ENCODE measurements at regions not wholly inside any gene's neighbourhood (a gene's known extent, or its start where the extent isn't known, plus 50 kb on each side); places are given as distances from the start of the nearest gene placed in this dataset.

DNA sequence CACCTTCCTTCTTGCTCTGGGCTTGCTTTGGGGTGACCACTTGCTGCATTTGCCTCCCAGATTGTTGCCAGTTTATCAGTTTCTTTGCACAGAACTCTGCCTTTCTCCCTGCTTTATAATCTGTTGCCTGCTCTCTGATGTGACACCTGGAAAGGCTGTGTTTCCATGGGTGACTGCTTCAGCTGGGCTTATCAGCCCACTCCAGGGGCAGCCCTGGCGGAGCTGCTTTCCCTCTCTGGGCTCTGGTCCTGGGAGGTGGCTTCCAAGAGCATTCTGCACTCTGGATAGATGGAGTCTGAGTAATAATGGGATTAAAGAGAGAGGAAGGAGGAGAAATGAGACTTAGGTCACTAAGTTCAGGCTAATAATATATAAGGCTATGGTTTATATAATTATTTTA is 352.7 kb downstream of the TSN start:
- TF ChIP-seq SIN3A (IDR thresholded peaks at IDR 0.05; ENCODE audit: borderline replicate concordance, insufficient read depth, low read length) (no peak), TAF1 (IDR thresholded peaks at IDR 0.05; ENCODE audit: borderline replicate concordance, insufficient read depth, low read length) (no peak), POLR2AphosphoS5 (IDR thresholded peaks at IDR 0.05; ENCODE audit: low read depth, low read length) (no peak), FOXP2 (optimal IDR thresholded peaks at IDR 0.05; ENCODE audit: borderline replicate concordance, extremely low read depth, extremely low read length, insufficient read depth) (no peak)
- TF ChIP-seq, protein P1, sequence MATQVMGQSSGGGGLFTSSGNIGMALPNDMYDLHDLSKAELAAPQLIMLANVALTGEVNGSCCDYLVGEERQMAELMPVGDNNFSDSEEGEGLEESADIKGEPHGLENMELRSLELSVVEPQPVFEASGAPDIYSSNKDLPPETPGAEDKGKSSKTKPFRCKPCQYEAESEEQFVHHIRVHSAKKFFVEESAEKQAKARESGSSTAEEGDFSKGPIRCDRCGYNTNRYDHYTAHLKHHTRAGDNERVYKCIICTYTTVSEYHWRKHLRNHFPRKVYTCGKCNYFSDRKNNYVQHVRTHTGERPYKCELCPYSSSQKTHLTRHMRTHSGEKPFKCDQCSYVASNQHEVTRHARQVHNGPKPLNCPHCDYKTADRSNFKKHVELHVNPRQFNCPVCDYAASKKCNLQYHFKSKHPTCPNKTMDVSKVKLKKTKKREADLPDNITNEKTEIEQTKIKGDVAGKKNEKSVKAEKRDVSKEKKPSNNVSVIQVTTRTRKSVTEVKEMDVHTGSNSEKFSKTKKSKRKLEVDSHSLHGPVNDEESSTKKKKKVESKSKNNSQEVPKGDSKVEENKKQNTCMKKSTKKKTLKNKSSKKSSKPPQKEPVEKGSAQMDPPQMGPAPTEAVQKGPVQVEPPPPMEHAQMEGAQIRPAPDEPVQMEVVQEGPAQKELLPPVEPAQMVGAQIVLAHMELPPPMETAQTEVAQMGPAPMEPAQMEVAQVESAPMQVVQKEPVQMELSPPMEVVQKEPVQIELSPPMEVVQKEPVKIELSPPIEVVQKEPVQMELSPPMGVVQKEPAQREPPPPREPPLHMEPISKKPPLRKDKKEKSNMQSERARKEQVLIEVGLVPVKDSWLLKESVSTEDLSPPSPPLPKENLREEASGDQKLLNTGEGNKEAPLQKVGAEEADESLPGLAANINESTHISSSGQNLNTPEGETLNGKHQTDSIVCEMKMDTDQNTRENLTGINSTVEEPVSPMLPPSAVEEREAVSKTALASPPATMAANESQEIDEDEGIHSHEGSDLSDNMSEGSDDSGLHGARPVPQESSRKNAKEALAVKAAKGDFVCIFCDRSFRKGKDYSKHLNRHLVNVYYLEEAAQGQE (IDR thresholded peaks at IDR 0.05; ENCODE audit: insufficient read depth in 1 of 2, low read depth in 2 of 2, low read length in 2 of 2): no peak

- no peak for TF ChIP-seq TAF1 (IDR thresholded peaks at IDR 0.05; ENCODE audit: borderline replicate concordance, insufficient read depth, low read length)
- TF ChIP-seq, protein P1 (IDR thresholded peaks at IDR 0.05; ENCODE audit: insufficient read depth in 1 of 2, low read depth in 2 of 2, low read length in 2 of 2): no peak
- no peak for TF ChIP-seq FOXP2 (optimal IDR thresholded peaks at IDR 0.05; ENCODE audit: borderline replicate concordance, extremely low read depth, extremely low read length, insufficient read depth)
- TF ChIP-seq SIN3A (IDR thresholded peaks at IDR 0.05; ENCODE audit: borderline replicate concordance, insufficient read depth, low read length): no peak
- no peak for TF ChIP-seq POLR2AphosphoS5 (IDR thresholded peaks at IDR 0.05; ENCODE audit: low read depth, low read length)
These were observed 357.0 kb downstream of the TSN start for GRCh38 chr2:122112216-122113005.

- TF ChIP-seq, protein P1 (IDR thresholded peaks at IDR 0.05; ENCODE audit: insufficient read depth in 1 of 2, low read depth in 2 of 2, low read length in 2 of 2): no peak
These were observed 359.0 kb downstream of the TSN start for GRCh38 chr2:122114421-122114820.

DNA sequence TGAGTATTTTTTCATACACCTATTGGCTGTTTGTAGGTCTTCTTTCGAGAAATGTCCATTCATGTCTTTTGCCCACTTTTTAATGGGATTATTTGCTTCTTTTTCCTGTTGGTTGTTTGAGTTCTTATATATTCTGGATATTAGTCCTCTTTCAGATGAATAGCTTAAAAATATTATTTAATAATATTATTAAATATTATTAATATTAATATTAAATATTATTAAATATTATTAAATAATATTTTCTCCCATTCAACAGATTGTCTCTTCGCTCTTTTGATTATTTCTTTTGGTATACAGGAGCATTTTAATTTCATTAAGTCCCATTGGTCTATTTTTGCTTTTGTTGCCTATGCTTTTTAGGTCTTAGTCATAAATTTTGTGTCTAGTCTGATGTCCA is 361.9 kb downstream of the TSN start:
- TF ChIP-seq POLR2AphosphoS5 (IDR thresholded peaks at IDR 0.05; ENCODE audit: low read depth, low read length): no peak
- TF ChIP-seq, protein P1 (IDR thresholded peaks at IDR 0.05; ENCODE audit: insufficient read depth in 1 of 2, low read depth in 2 of 2, low read length in 2 of 2): no peak
- TF ChIP-seq FOXP2 (optimal IDR thresholded peaks at IDR 0.05; ENCODE audit: borderline replicate concordance, extremely low read depth, extremely low read length, insufficient read depth): no peak
- no peak for TF ChIP-seq TAF1 (IDR thresholded peaks at IDR 0.05; ENCODE audit: borderline replicate concordance, insufficient read depth, low read length)
- no peak for TF ChIP-seq SIN3A (IDR thresholded peaks at IDR 0.05; ENCODE audit: borderline replicate concordance, insufficient read depth, low read length)

DNA sequence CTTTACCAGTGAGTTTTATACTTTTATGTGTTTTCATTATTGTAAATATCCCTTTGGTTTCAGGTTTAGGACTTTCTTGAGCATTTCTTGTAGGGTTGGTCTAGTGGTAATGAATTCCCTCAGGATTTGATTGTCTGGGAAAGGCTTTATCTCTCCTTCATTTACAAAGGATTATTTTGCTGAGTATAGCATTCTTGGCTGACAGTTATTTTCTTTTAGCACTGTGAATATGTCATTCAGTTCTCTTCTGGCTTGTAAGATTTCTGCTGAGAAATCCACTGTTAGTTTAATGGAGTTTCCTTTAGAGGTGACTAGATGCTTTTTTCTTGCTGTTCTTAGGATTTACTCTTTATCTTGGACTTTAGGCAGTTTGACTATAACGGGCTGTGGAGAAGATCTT is 373.9 kb downstream of the TSN start:
- no peak for TF ChIP-seq TAF1 (IDR thresholded peaks at IDR 0.05; ENCODE audit: borderline replicate concordance, insufficient read depth, low read length)

Measured in PFSK-1 (cell line).